Prostate gland (tissue), 2 donors: ENCODE measurements at regions not wholly inside any gene's neighbourhood (a gene's known extent, or its start where the extent isn't known, plus 50 kb on each side); places are given as distances from the start of the nearest gene placed in this dataset.

ENCODE experiments used
- DNase-seq: peaks from one replicate; pipeline ENCODE4 v3.0.0-alpha.2; 2019; ENCODE audit warnings: low spot score
- H3K27ac ChIP-seq, 2 donors: fragments of 200-600 bp; sonication (generic); 2 replicates each; pipeline ENCODE4 v1.5.1; 2017 to 2019
- H3K27me3 ChIP-seq: fragments of 200-600 bp; sonication (generic); replicated peaks from 2 replicates; pipeline ENCODE4 v1.5.1; 2019; ENCODE audit not compliant: insufficient read depth
- H3K36me3 ChIP-seq, 2 donors: fragments of 200-600 bp; sonication (generic); 1 replicate in 1 of 2; 2 replicates in 1 of 2; pipeline versions ENCODE4 v1.5.1 to v1.8.1; 2017 to 2019
- H3K4me1 ChIP-seq: fragments of 200-600 bp; sonication (generic); replicated peaks from 2 replicates; pipeline ENCODE4 v1.5.1; 2019
- H3K4me3 ChIP-seq, 2 donors: fragments of 200-600 bp; sonication (generic); 2 replicates each; pipeline ENCODE4 v1.5.1; 2017 to 2019
- H3K9me3 ChIP-seq: fragments of 200-600 bp; sonication (generic); 2 replicates; pipeline ENCODE4 v1.5.1; 2017
- CTCF ChIP-seq, 4 experiments: fragments of 200-600 bp in 2 of 4; fragments of 450-650 bp in 2 of 4; sonication (generic) in 2 of 4; IDR thresholded peaks; 1 replicate in 3 of 4; 2 replicates in 1 of 4; pipeline ENCODE4 v1.5.1; 2016 to 2019; ENCODE audit warnings: antibody characterized with exemption in 4 of 4, mild to moderate bottlenecking in 2 of 4, moderate library complexity in 2 of 4
- POLR2A ChIP-seq: fragments of 450-650 bp; IDR thresholded peaks from one replicate; pipeline ENCODE4 v1.6.1; 2016; ENCODE audit warnings: antibody characterized with exemption, mild to moderate bottlenecking
- POLR2AphosphoS5 ChIP-seq: sonication (generic); formaldehyde crosslinking; IDR thresholded peaks from one replicate; pipeline ENCODE4 v1.6.1; 2017; ENCODE audit warnings: antibody characterized with exemption
- WGBS: methylation state at CpG from one replicate; pipeline ENCODE4 v1.1.5; 2018; 5-methylcytosine and 5-hydroxymethylcytosine counted together
- intact Hi-C: fragments of 100-400 bp; cut with DNase I; formaldehyde crosslinking; loops from one replicate; pipeline ENCODE4 v1.14.2; 2022

- 95% methylated on average over 1 of the region's 1 CpG for WGBS
- no peaks in the 10 kb centered on the region for H3K27me3 ChIP-seq
- TF ChIP-seq POLR2A = no peak
- no peak for TF ChIP-seq CTCF (IDR thresholded peaks at IDR 0.05)
- no peak for TF ChIP-seq POLR2AphosphoS5
- intact Hi-C loops = no loop called here
- no peak overlapping the region for H3K27ac ChIP-seq
- H3K9me3 ChIP-seq = no peaks in the 10 kb centered on the region
- H3K4me3 ChIP-seq = no peak overlapping the region
- H3K36me3 ChIP-seq = no peaks in the 10 kb centered on the region
- DNase-seq = no peak
- H3K4me1 ChIP-seq = no peaks in the 10 kb centered on the region
Measured at GRCh38 chr5:120907953-120908352, 443.9 kb downstream of the PRR16 start.

- H3K4me1 ChIP-seq = no peaks in the 10 kb centered on the region
- DNase-seq = no peak
- no peaks in the 10 kb centered on the region for H3K36me3 ChIP-seq
- WGBS = 27% methylated on average over 1 of the region's 1 CpG
- H3K4me3 ChIP-seq = no peak overlapping the region
- no peaks in the 10 kb centered on the region for H3K9me3 ChIP-seq
- no peak for TF ChIP-seq POLR2A
- TF ChIP-seq CTCF (IDR thresholded peaks at IDR 0.05) = no peak
- TF ChIP-seq POLR2AphosphoS5 = no peak
- no peak overlapping the region for H3K27ac ChIP-seq
- intact Hi-C loops = no loop called here
- H3K27me3 ChIP-seq = no peaks in the 10 kb centered on the region
Measured at GRCh38 chr5:120910629-120911028, 446.5 kb downstream of the PRR16 start.

- intact Hi-C loops = no loop called here
- WGBS = 66% methylated on average over 2 of the region's 2 CpGs
- H3K4me3 ChIP-seq = no peak overlapping the region
- H3K4me1 ChIP-seq = no peaks in the 10 kb centered on the region
- no peak for DNase-seq
- H3K27me3 ChIP-seq = no peaks in the 10 kb centered on the region
- H3K9me3 ChIP-seq = no peaks in the 10 kb centered on the region
- no peak overlapping the region for H3K27ac ChIP-seq
- H3K36me3 ChIP-seq = no peaks in the 10 kb centered on the region
- TF ChIP-seq POLR2A = no peak
- TF ChIP-seq POLR2AphosphoS5 = no peak
- TF ChIP-seq CTCF (IDR thresholded peaks at IDR 0.05) = no peak
Measured at GRCh38 chr5:120913396-120913795, 449.3 kb downstream of the PRR16 start.

- Histone ChIP-seq H3K9me3 (no peaks in the 10 kb centered on the region), H3K27me3 (no peaks in the 10 kb centered on the region), H3K4me1 (no peaks in the 10 kb centered on the region), H3K27ac (no peak overlapping the region), H3K36me3 (no peaks in the 10 kb centered on the region), H3K4me3 (no peak overlapping the region)
- TF ChIP-seq POLR2A = no peak
- no peak for TF ChIP-seq POLR2AphosphoS5
- TF ChIP-seq CTCF (IDR thresholded peaks at IDR 0.05) = no peak
- intact Hi-C loops = no loop called here
- DNase-seq = no peak
- 77% methylated on average over 1 of the region's 1 CpG for WGBS
Measured at GRCh38 chr5:120917214-120917758, 453.2 kb downstream of the PRR16 start.

- no peak overlapping the region for H3K4me3 ChIP-seq
- no peaks in the 10 kb centered on the region for H3K36me3 ChIP-seq
- no peaks in the 10 kb centered on the region for H3K9me3 ChIP-seq
- TF ChIP-seq POLR2AphosphoS5 (no peak), POLR2A (no peak), CTCF (IDR thresholded peaks at IDR 0.05) (no peak)
- intact Hi-C loops = no loop called here
- no peaks in the 10 kb centered on the region for H3K4me1 ChIP-seq
- no peak for DNase-seq
- H3K27ac ChIP-seq = no peak overlapping the region
- no peaks in the 10 kb centered on the region for H3K27me3 ChIP-seq
- whole genome bisulfite sequencing = 98% methylated on average over 2 of the region's 2 CpGs
Measured at GRCh38 chr5:120919017-120919416, 454.9 kb downstream of the PRR16 start.
